ENCODE measurements at regions not wholly inside any gene's neighbourhood (a gene's known extent, or its start where the extent isn't known, plus 50 kb on each side); places are given as distances from the start of the nearest gene placed in this dataset.
"Not testable (repeated sequence)": the region's sequence is repeated elsewhere in the genome, so short reads cannot be mapped to it uniquely, and the experiment has no call there.

GRCh38 chr4:111398906-111399330 lies 746.3 kb upstream of the FAM241A start:
- DNase-seq: peak; percentile 71

GRCh38 chr4:111399623-111400022 lies 745.6 kb upstream of the FAM241A start:
- DNase-seq: peak; percentile 24

GRCh38 chr4:111400741-111401140 lies 744.5 kb upstream of the FAM241A start:
- peak; percentile 65 for DNase-seq

- DNase-seq: no peak
These were observed 740.6 kb upstream of the FAM241A start for GRCh38 chr4:111404673-111405072.

- no peak for DNase-seq
These were observed 739.3 kb upstream of the FAM241A start for GRCh38 chr4:111405989-111406388.

GRCh38 chr4:111410571-111410970 lies 734.7 kb upstream of the FAM241A start:
- no peak for DNase-seq

- DNase-seq: no peak
These were observed 727.7 kb upstream of the FAM241A start for GRCh38 chr4:111417521-111417920.

GRCh38 chr4:111433441-111433840 lies 711.8 kb upstream of the FAM241A start:
- DNase-seq: no peak

- DNase-seq: no peak
These were observed 710.7 kb upstream of the FAM241A start for GRCh38 chr4:111434586-111434985.

- DNase-seq: no peak
These were observed 709.1 kb upstream of the FAM241A start for GRCh38 chr4:111435986-111436744.

GRCh38 chr4:111441687-111442086 lies 703.6 kb upstream of the FAM241A start:
- DNase-seq: no peak

- not testable (repeated sequence) for DNase-seq
These were observed 700.4 kb upstream of the FAM241A start for GRCh38 chr4:111444836-111445235.

- DNase-seq: no peak
These were observed 695.6 kb upstream of the FAM241A start for GRCh38 chr4:111449657-111450056.

- DNase-seq: no peak
These were observed 694.4 kb upstream of the FAM241A start for GRCh38 chr4:111450867-111451266.

GRCh38 chr4:111453216-111453615 lies 692.0 kb upstream of the FAM241A start:
- DNase-seq: no peak

GRCh38 chr4:111454961-111455360 lies 690.3 kb upstream of the FAM241A start:
- DNase-seq: no peak

GRCh38 chr4:111464251-111465045 lies 680.8 kb upstream of the FAM241A start:
- DNase-seq: no peak

- DNase-seq: peak; percentile 4
These were observed 678.2 kb upstream of the FAM241A start for GRCh38 chr4:111466811-111467604.

GRCh38 chr4:111475001-111475400 lies 670.3 kb upstream of the FAM241A start:
- DNase-seq: peak; percentile 11

GRCh38 chr4:111475666-111476065 lies 669.6 kb upstream of the FAM241A start:
- no peak for DNase-seq

GRCh38 chr4:111480510-111480909 lies 664.7 kb upstream of the FAM241A start:
- DNase-seq: no peak

Data from muscle of arm (tissue), 1 donor.